ENCODE measurements at regions not wholly inside any gene's neighbourhood (a gene's known extent, or its start where the extent isn't known, plus 50 kb on each side); places are given as distances from the start of the nearest gene placed in this dataset.

GRCh38 chr4:17335371-17335770, 176.5 kb downstream of the QDPR start:
- TF ChIP-seq BCLAF1 (IDR thresholded peaks at IDR 0.05), result no peak
- TF ChIP-seq GABPA (IDR thresholded peaks at IDR 0.05; ENCODE audit: low read depth), result no peak
- no peak for TF ChIP-seq ZNF24 (IDR thresholded peaks at IDR 0.05)
- TF ChIP-seq SP1 (IDR thresholded peaks at IDR 0.05; ENCODE audit: low read depth, low read length), result no peak
